Astrocyte (in vitro differentiated cells and primary cell): ENCODE measurements at regions not wholly inside any gene's neighbourhood (a gene's known extent, or its start where the extent isn't known, plus 50 kb on each side); places are given as distances from the start of the nearest gene placed in this dataset.

ENCODE experiments used
- EZH2 ChIP-seq: IDR thresholded peaks from 2 replicates; pipeline ENCODE4 v1.6.1; 2012; ENCODE audit warnings: mild to moderate bottlenecking, low read length, inconsistent platforms; ENCODE audit not compliant: insufficient read depth
- TF ChIP-seq, protein P1 (sequence below): IDR thresholded peaks from 2 replicates; pipeline ENCODE4 v1.5.1; 2011; ENCODE audit warnings: low read depth, mild to moderate bottlenecking, inconsistent platforms, low read length, moderate library complexity; ENCODE audit not compliant: insufficient read depth

DNA sequence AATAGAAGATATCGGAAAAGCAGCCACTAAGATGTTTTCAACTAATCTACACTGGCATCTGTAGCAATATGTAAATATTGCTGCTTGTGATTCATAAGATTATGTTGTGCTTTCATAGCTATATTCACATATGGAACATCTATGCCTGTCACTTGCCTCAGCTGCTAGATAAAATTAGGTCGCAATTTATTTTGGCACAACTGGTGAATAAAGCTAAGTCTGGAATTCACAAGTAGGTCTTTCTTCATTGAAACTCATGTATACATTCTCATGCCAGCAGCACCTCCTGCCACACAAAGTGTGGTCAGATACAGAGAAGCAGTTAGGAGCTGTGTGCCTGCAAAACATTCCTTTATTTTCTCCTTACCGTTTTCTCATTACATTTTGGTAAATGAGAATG lies 543.3 kb upstream of the CHORDC1 start:
- TF ChIP-seq, protein P1, sequence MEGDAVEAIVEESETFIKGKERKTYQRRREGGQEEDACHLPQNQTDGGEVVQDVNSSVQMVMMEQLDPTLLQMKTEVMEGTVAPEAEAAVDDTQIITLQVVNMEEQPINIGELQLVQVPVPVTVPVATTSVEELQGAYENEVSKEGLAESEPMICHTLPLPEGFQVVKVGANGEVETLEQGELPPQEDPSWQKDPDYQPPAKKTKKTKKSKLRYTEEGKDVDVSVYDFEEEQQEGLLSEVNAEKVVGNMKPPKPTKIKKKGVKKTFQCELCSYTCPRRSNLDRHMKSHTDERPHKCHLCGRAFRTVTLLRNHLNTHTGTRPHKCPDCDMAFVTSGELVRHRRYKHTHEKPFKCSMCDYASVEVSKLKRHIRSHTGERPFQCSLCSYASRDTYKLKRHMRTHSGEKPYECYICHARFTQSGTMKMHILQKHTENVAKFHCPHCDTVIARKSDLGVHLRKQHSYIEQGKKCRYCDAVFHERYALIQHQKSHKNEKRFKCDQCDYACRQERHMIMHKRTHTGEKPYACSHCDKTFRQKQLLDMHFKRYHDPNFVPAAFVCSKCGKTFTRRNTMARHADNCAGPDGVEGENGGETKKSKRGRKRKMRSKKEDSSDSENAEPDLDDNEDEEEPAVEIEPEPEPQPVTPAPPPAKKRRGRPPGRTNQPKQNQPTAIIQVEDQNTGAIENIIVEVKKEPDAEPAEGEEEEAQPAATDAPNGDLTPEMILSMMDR, result no peak
- no peak for TF ChIP-seq EZH2
